Umbilical cord (tissue), 1 donor: ENCODE measurements at regions not wholly inside any gene's neighbourhood (a gene's known extent, or its start where the extent isn't known, plus 50 kb on each side); places are given as distances from the start of the nearest gene placed in this dataset.

Experiments used
- DNase-seq: peaks from one replicate; pipeline ENCODE4 v3.0.0-alpha.2; 2015; ENCODE audit warnings: low spot score

GRCh38 chr16:26649381-26650045, 417.2 kb upstream of the C16orf82 start:
- no peak for DNase-seq

DNA sequence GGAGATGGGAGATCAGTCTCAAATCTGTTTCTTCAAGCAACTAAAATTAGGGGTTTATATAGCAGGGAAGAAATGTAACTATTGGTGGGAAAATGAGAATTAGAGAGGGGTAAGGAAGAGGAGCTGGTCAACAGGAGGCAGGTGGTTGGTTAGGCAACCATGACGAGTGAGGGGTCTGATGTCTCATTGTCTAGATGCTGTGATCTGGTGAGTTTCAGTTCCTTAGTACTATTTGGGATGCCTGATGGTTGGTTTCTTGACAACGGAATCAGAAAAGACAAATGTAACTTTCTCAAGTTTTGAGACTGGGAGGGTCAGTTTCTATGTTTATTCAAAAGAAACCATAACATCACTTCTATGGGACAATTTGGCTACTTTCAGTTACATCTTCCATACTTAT, 415.3 kb upstream of the C16orf82 start:
- no peak for DNase-seq

- DNase-seq: no peak
These were observed 414.8 kb upstream of the C16orf82 start for GRCh38 chr16:26651884-26652283.

DNA sequence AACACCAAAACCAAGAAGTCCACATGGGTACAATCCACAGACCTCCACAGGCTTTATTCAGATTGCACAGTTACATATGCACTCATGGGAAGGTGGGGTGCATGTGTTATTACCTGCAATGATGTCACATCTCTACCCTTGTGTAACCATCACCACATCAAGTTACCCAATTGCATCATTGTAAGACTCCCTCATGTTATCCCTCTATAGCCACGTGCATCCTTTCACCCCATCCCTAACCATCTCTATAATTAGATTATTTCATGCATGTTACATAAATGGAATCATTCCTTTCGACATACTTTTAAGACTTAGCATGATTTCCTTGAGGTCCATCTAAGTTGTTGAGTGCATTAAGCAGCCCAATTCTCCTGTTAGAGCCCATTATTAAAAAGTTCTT, 408.2 kb upstream of the C16orf82 start:
- no peak for DNase-seq

DNA sequence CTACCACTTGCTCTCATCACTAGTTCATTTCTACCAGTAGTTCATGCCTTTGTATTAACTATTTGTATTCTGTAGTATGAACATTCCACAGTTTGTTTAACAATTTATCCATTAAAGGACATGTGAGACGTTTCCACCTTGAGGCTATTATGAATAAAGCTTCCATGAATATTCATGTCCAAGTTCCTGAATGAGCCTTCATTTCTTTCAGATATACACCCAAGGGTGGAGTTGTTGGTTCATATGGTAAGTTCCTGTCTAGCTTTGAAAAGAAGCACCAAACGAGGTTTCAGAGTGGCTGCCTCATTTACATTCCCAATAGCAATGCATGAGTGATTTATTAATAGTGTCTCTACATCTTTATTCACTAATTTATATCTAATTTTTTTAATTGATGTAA, 407.8 kb upstream of the C16orf82 start:
- DNase-seq: no peak

DNA sequence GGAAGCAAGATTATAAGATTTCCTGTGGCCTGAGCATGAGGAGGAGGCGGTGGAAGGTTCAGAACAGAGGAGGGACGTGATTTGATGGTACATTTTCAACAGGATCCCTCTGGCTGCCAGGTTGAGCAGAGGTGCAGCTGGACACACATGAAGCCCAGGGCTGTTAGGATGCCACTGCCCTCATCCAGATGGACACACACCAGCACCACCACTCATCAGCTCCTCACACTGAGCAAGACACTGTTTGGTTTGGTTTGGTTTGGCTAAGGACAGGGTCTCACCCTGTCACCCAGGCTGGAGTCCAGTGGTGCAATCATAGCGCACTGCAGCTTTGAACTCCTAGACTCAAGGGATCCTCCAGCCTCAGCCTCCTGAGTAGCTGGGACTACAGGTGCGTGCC, 402.6 kb upstream of the C16orf82 start:
- DNase-seq: no peak

- no peak for DNase-seq
These were observed 401.4 kb upstream of the C16orf82 start for GRCh38 chr16:26665166-26665939.

- no peak for DNase-seq
These were observed 400.2 kb upstream of the C16orf82 start for GRCh38 chr16:26666486-26666885.

DNA sequence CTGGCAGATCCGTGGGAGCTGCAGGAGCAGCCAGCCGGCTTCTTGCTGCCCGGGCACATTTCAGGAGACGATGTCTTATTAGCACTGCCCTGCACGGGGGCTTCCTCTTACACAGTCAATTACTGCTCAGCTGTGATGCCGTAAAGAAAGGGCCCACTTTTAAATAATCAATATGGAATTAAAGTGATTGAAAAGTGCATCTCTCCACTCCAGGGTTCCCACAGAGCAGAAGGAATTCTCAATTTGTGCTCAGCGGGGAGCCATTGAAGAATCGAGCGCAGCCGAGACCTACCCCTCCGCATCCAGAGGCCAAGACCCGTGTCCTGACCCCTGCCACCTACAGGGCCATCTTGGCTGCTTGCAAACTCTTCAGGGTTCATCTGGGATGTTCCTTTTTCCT, 399.4 kb upstream of the C16orf82 start:
- no peak for DNase-seq

GRCh38 chr16:26668026-26668425, 398.7 kb upstream of the C16orf82 start:
- DNase-seq: peak; percentile 25

DNA sequence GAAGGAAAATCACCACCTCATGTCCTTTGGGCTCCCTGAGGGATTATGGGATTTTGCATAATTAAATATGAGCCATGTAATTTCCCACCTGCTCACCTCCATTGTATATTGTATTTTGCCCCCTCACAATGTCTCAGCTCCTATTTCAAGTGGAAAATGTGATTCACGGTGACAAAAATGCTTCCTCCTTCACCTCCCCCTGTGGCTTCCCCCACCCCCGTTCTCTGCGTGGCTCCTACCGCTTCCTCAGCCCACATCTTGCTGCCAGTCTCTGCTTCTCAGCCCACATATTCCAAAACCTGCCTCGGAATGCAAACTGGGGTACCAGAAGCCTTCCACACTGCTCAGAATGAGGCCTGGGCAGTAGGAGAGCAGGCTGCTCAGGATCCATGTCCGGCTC, 394.5 kb upstream of the C16orf82 start:
- DNase-seq: no peak

- no peak for DNase-seq
These were observed 393.7 kb upstream of the C16orf82 start for GRCh38 chr16:26673011-26673410.

GRCh38 chr16:26680671-26681070, 386.1 kb upstream of the C16orf82 start:
- DNase-seq: no peak

DNA sequence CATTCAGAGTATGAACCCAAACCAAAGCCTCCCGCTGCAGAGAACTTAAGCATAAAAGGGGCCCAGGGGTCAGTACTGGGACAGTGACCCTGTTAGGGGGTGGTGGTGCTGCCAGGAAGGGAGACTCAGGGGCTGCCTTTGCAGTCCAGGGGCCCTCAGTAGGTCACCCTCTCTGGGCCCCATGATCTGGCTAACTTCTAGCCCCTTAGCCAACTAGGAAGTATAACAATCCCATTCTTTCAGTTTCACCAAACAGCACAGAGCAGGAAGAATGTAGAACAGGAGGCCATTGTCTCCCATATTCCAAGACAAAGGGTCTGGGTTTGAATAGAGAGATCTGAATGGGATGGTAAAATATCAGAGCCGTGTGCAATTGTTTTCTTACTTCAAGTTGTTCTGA, 378.6 kb upstream of the C16orf82 start:
- DNase-seq: no peak

DNA sequence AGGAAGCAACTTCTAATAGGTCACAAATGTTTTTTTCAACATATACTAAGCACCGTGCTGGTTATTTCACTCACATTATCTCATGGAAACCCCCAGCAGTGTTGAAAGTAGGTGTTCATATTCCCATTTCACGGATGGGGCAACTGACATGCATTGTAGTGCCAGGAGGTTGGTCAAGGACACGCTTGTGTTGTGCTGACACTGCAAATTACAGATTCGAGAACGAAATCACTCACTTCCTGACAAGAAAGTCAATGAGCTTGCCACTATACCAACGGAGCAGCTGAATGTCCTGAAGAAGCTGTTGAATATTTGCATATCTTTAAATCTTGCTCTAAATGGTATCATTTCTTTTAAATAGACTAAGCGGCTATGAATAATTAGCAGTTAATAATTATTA, 378.0 kb upstream of the C16orf82 start:
- no peak for DNase-seq

GRCh38 chr16:26692658-26693057, 374.1 kb upstream of the C16orf82 start:
- DNase-seq: no peak

- DNase-seq: no peak
These were observed 368.9 kb upstream of the C16orf82 start for GRCh38 chr16:26697807-26698206.

- DNase-seq: no peak
These were observed 366.5 kb upstream of the C16orf82 start for GRCh38 chr16:26700250-26700649.

- no peak for DNase-seq
These were observed 365.4 kb upstream of the C16orf82 start for GRCh38 chr16:26701243-26701886.

DNA sequence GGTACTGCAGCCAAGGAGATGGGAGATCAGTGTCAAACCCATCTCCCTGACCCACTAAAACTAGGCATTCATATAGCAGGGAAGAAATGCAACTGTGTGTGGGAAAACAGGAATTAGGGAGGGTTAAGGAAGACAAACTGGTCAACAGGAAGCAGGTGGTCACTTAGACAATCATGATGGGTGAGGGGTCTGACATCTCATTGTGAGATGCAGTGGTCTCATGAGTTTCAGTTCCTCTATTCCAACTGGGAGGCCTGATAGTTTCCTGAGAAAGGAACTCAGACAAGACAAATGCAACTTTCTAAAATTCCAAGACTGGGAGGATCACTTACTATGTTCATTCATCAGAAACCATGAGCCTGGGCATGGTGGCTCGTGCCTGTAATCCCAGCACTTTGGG, 361.4 kb upstream of the C16orf82 start:
- no peak for DNase-seq

GRCh38 chr16:26708428-26708827, 358.3 kb upstream of the C16orf82 start:
- no peak for DNase-seq

GRCh38 chr16:26709175-26709574, 357.6 kb upstream of the C16orf82 start:
- DNase-seq: no peak

GRCh38 chr16:26709754-26710153, 357.0 kb upstream of the C16orf82 start:
- DNase-seq: no peak
